HCT116 (cell line): ENCODE measurements at regions not wholly inside any gene's neighbourhood (a gene's known extent, or its start where the extent isn't known, plus 50 kb on each side); places are given as distances from the start of the nearest gene placed in this dataset.

Source experiments
- ATAC-seq: fragments of 200-7000 bp; cut with Tn5 transposase; 2 replicates; pipeline ENCODE4 v1.9.1; 2020; ENCODE audit warnings: mild to moderate bottlenecking, moderate library complexity
- BruUV-seq: library from RNA; stranded (reverse); fragments of 400-500 nt; replicated peaks from 2 replicates; lab custom pipeline; 2021; lab: Mats Ljungman, UMichigan
- CTCF ChIA-PET: fragments of 300-600 bp; sonication (Branson Sonifier 250); formaldehyde crosslinking; loops from one replicate; lab custom pipeline; 2021; ENCODE audit warnings: antibody characterized with exemption; lab: Charles Lee
- POLR2A ChIA-PET: fragments of 300-600, 350-600 bp; sonication (Branson Sonifier 250); formaldehyde crosslinking; loops from one replicate; lab custom pipeline; 2021; ENCODE audit warnings: antibody characterized with exemption; lab: Charles Lee
- RAD21 ChIA-PET, 2 experiments: fragments of 300-600 bp; sonication (Branson Sonifier 250); formaldehyde crosslinking; loops; one replicate each; lab custom pipeline; 2023; ENCODE audit warnings: low total read pairs in 2 of 2; ENCODE audit not compliant: uncharacterized antibody in 2 of 2, unreplicated experiment in 2 of 2, low non-redundant PET in 1 of 2; lab: Charles Lee
- DNase-seq: peaks from one replicate; pipeline ENCODE4 v3.0.0-alpha.2; 2010; ENCODE audit warnings: low read depth, low spot score
- H2AFZ ChIP-seq: fragments of 200-600 bp; shearing (Covaris generic), sonication (generic); 2 replicates; pipeline ENCODE4 v1.6.1; 2017; ENCODE audit warnings: low read depth, mixed run types, mixed read lengths, antibody characterized with exemption, low read length; ENCODE audit not compliant: poor library complexity, severe bottlenecking
- H3K27ac ChIP-seq: 2 replicates; pipeline ENCODE4 v1.5.1; 2012; ENCODE audit warnings: low read depth, low read length
- H3K27me3 ChIP-seq: fragments of 200-600 bp; sonication (generic); 2 replicates; pipeline ENCODE4 v1.6.1; 2016; ENCODE audit warnings: mixed run types, low read length, mixed read lengths; ENCODE audit not compliant: insufficient read depth
- H3K36me3 ChIP-seq, 2 experiments: fragments of 200-500 bp in 1 of 2; fragments of 200-600 bp in 1 of 2; sonication (Bioruptor generic) in 1 of 2; sonication (generic) in 1 of 2; 2 replicates each; pipeline versions ENCODE4 v1.5.1 to v1.6.1; 2014 to 2016; ENCODE audit warnings: low read length in 2 of 2, inconsistent platforms in 1 of 2, mixed read lengths in 1 of 2, mixed run types in 1 of 2; ENCODE audit not compliant: insufficient read depth in 2 of 2, control insufficient read depth in 1 of 2
- H3K4me1 ChIP-seq, 2 experiments: fragments of 200-600 bp in 1 of 2; sonication (generic) in 1 of 2; 2 replicates each; pipeline versions ENCODE4 v1.5.1 to v1.6.1; 2012 to 2017; ENCODE audit warnings: low read length in 2 of 2, inconsistent platforms in 1 of 2, mild to moderate bottlenecking in 1 of 2, mixed read lengths in 1 of 2, mixed run types in 1 of 2, moderate library complexity in 1 of 2; ENCODE audit not compliant: insufficient read depth in 2 of 2, control insufficient read depth in 1 of 2
- H3K4me2 ChIP-seq: fragments of 200-600 bp; sonication (generic); 2 replicates; pipeline ENCODE4 v1.6.1; 2017; ENCODE audit warnings: mixed run types, low read length, mixed read lengths
- H3K4me3 ChIP-seq, 2 experiments: fragments of 200-600 bp in 1 of 2; sonication (generic) in 1 of 2; replicated peaks in 1 of 2; 2 replicates each; pipeline ENCODE4 v1.5.1; 2011 to 2016; ENCODE audit warnings: low read length in 2 of 2, control low read depth in 1 of 2, low read depth in 1 of 2, mild to moderate bottlenecking in 1 of 2, mixed read lengths in 1 of 2, mixed run types in 1 of 2
- H3K79me2 ChIP-seq: fragments of 200-600 bp; sonication (generic); 2 replicates; pipeline ENCODE4 v1.6.1; 2017; ENCODE audit warnings: mild to moderate bottlenecking, mixed run types, low read length, moderate library complexity, mixed read lengths; ENCODE audit not compliant: insufficient read depth
- H3K9ac ChIP-seq: fragments of 200-600 bp; sonication (generic); 2 replicates; pipeline ENCODE4 v1.6.1; 2016; ENCODE audit warnings: low read length, mixed read lengths
- H3K9me2 ChIP-seq: fragments of 200-600 bp; sonication (generic), shearing (Covaris generic); 2 replicates; pipeline ENCODE4 v1.6.1; 2017; ENCODE audit warnings: mixed run types, mild to moderate bottlenecking, moderate library complexity; ENCODE audit not compliant: insufficient read depth
- H3K9me3 ChIP-seq, 2 experiments: fragments of 200-500 bp in 1 of 2; fragments of 200-600 bp in 1 of 2; sonication (Bioruptor generic) in 1 of 2; sonication (generic) in 1 of 2; 2 replicates each; pipeline ENCODE4 v1.6.1; 2014 to 2017; ENCODE audit warnings: low read length in 2 of 2, mixed read lengths in 2 of 2, inconsistent platforms in 1 of 2, low read depth in 1 of 2, mild to moderate bottlenecking in 1 of 2, mixed run types in 1 of 2, moderate library complexity in 1 of 2; ENCODE audit not compliant: control insufficient read depth in 1 of 2, insufficient read depth in 1 of 2
- H4K20me1 ChIP-seq: fragments of 200-600 bp; sonication (generic), shearing (Covaris generic); 2 replicates; pipeline ENCODE4 v1.6.1; 2017; ENCODE audit warnings: mixed run types, mild to moderate bottlenecking, moderate library complexity; ENCODE audit not compliant: insufficient read depth
- CBX3 ChIP-seq: IDR thresholded peaks from 2 replicates; pipeline ENCODE4 v1.6.1; 2012; ENCODE audit warnings: low read depth
- EGR1 ChIP-seq: IDR thresholded peaks from 2 replicates; pipeline ENCODE4 v1.6.1; 2012; ENCODE audit warnings: low read depth
- EZH2 ChIP-seq: fragments of 200-600 bp; sonication (generic); IDR thresholded peaks from 2 replicates; pipeline ENCODE4 v1.6.1; 2017; ENCODE audit warnings: antibody characterized with exemption, mixed run types
- EZH2phosphoT487 ChIP-seq: fragments of 200-600 bp; IDR thresholded peaks from 2 replicates; pipeline ENCODE4 v1.6.1; 2018; ENCODE audit warnings: antibody characterized with exemption, borderline replicate concordance
- FOSL1 ChIP-seq: IDR thresholded peaks from 2 replicates; pipeline ENCODE4 v1.6.1; 2012; ENCODE audit warnings: low read depth
- MAX ChIP-seq: IDR thresholded peaks from 2 replicates; pipeline ENCODE4 v1.6.1; 2012
- POLR2A ChIP-seq: IDR thresholded peaks from 2 replicates; pipeline ENCODE4 v1.7.0; 2011; ENCODE audit warnings: borderline replicate concordance; ENCODE audit not compliant: insufficient read depth, insufficient read length; ENCODE audit errors: extremely low read depth
- POLR2AphosphoS5 ChIP-seq: IDR thresholded peaks from 2 replicates; pipeline ENCODE4 v1.6.1; 2011; ENCODE audit warnings: mild to moderate bottlenecking, low read depth, low read length, moderate library complexity
- RAD21 ChIP-seq: IDR thresholded peaks from 2 replicates; pipeline ENCODE4 v1.6.1; 2012; ENCODE audit warnings: low read depth, mild to moderate bottlenecking
- REST ChIP-seq: IDR thresholded peaks from 2 replicates; pipeline ENCODE4 v1.6.1; 2012; ENCODE audit warnings: low read depth
- SIN3A ChIP-seq: IDR thresholded peaks from 2 replicates; pipeline ENCODE4 v1.6.1; 2012; ENCODE audit warnings: low read depth
- SP1 ChIP-seq: IDR thresholded peaks from 2 replicates; pipeline ENCODE4 v1.6.1; 2012; ENCODE audit warnings: low read depth
- TCF7L2 ChIP-seq: IDR thresholded peaks from 2 replicates; pipeline ENCODE4 v1.7.0; 2011; ENCODE audit warnings: borderline replicate concordance, inconsistent platforms; ENCODE audit not compliant: insufficient read depth, insufficient read length; ENCODE audit errors: extremely low read depth
- YY1 ChIP-seq: IDR thresholded peaks from 2 replicates; pipeline ENCODE4 v1.6.1; 2011; ENCODE audit warnings: low read length, low read depth, moderate library complexity, mild to moderate bottlenecking; ENCODE audit not compliant: insufficient replicate concordance; ENCODE audit errors: extremely low read depth
- ZBTB33 ChIP-seq: IDR thresholded peaks from 2 replicates; pipeline ENCODE4 v1.6.1; 2011; ENCODE audit warnings: mild to moderate bottlenecking, low read length, moderate library complexity; ENCODE audit not compliant: insufficient replicate concordance; ENCODE audit errors: extremely low read depth
- ZNF274 ChIP-seq: fragments of 200-500 bp; sonication (Bioruptor generic); IDR thresholded peaks from 2 replicates; pipeline ENCODE4 v1.6.1; 2014; ENCODE audit warnings: mild to moderate bottlenecking, low read depth, low read length, inconsistent platforms
- intact Hi-C: fragments of 100-400 bp; cut with micrococcal nuclease; formaldehyde crosslinking; loops from 2 replicates; pipeline ENCODE4 v1.10.0; 2022
- TF ChIP-seq, protein P1 (sequence below): IDR thresholded peaks from 2 replicates; pipeline ENCODE4 v1.6.1; 2012

- H3K4me3 ChIP-seq: no peak overlapping the region
- H2AFZ ChIP-seq: no peak overlapping the region
- TF ChIP-seq POLR2AphosphoS5 (no peak), SIN3A (no peak), YY1 (no peak)
- no peaks in the 10 kb centered on the region for H3K27me3 ChIP-seq
- H4K20me1 ChIP-seq: no peaks in the 10 kb centered on the region
- no peak overlapping the region for H3K9ac ChIP-seq
- intact Hi-C loops: no loop called here
- RAD21 ChIA-PET: no interaction called here
- BruUV-seq: no TSS peak
- H3K27ac ChIP-seq: no peak overlapping the region
- no peaks in the 10 kb centered on the region for H3K36me3 ChIP-seq
- no peaks in the 10 kb centered on the region for H3K79me2 ChIP-seq
- H3K4me1 ChIP-seq: no peaks in the 10 kb centered on the region
- DNase-seq (no peak), ATAC-seq (no peak)
- POLR2A ChIA-PET: no interaction called here
- H3K9me3 ChIP-seq: no peaks in the 10 kb centered on the region
- no peaks in the 10 kb centered on the region for H3K9me2 ChIP-seq
- CTCF ChIA-PET: no interaction called here
- H3K4me2 ChIP-seq: no peak overlapping the region
These were observed 599.5 kb upstream of the KCNMB2 start for GRCh38 chr3:177936721-177937120.

DNA sequence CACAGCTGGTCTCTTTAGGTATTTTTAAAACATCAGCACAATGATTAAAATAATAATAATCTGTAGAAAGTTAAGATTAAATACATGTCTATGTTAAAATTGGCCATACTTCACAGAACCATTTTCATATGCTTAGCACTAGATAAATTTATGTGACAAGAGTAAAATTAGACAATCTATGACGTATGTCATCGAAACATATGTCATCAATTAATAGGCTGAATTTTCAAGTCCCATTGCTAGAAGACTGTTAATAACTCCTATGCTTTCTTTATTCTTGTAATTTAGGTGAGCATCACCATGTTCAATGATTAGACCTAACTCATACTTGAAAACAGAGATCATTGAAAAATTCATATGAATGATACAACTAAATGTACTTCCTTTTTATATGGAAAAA lies 593.3 kb upstream of the KCNMB2 start:
- CTCF ChIA-PET: no interaction called here
- Histone ChIP-seq H3K9me2 (no peaks in the 10 kb centered on the region), H3K36me3 (no peaks in the 10 kb centered on the region), H3K9me3 (no peaks in the 10 kb centered on the region), H3K4me2 (no peak overlapping the region), H3K4me3 (no peak overlapping the region), H3K4me1 (no peaks in the 10 kb centered on the region), H4K20me1 (no peaks in the 10 kb centered on the region), H3K27me3 (no peaks in the 10 kb centered on the region), H2AFZ (no peak overlapping the region), H3K9ac (no peak overlapping the region), H3K79me2 (no peaks in the 10 kb centered on the region), H3K27ac (no peak overlapping the region)
- intact Hi-C loops: no loop called here
- ATAC-seq (no peak), DNase-seq (no peak)
- POLR2A ChIA-PET: no interaction called here
- no TSS peak for BruUV-seq
- RAD21 ChIA-PET: no interaction called here
- TF ChIP-seq POLR2A (no peak), FOSL1 (no peak), EGR1 (no peak), ZBTB33 (no peak), ZNF274 (no peak), REST (no peak), RAD21 (no peak), EZH2phosphoT487 (no peak), MAX (no peak), TCF7L2 (no peak), EZH2 (no peak), CBX3 (no peak), SP1 (no peak)
- TF ChIP-seq, protein P1, sequence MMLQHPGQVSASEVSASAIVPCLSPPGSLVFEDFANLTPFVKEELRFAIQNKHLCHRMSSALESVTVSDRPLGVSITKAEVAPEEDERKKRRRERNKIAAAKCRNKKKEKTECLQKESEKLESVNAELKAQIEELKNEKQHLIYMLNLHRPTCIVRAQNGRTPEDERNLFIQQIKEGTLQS: no peak
